ENCODE measurements at regions not wholly inside any gene's neighbourhood (a gene's known extent, or its start where the extent isn't known, plus 50 kb on each side); places are given as distances from the start of the nearest gene placed in this dataset.

DNA sequence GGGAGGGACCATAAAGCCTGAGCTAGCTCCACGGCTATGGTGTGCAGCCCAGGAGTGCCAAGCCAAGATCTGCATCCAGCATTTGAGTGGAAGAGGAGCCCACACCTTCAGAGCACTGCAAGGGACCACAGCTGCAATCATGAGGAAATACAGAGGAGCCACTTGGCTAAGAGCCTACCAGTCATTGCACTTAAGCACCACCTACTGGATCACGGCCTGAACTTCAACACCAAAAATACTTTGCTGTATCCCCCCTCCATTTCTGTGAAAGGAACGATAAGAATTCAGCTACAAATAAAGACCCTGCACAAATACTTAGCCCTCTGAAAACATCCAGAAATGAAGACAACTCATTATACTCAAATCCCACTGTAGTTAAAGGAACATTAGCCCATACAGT is 545.3 kb downstream of the TSN start:
- TF ChIP-seq, protein P1, sequence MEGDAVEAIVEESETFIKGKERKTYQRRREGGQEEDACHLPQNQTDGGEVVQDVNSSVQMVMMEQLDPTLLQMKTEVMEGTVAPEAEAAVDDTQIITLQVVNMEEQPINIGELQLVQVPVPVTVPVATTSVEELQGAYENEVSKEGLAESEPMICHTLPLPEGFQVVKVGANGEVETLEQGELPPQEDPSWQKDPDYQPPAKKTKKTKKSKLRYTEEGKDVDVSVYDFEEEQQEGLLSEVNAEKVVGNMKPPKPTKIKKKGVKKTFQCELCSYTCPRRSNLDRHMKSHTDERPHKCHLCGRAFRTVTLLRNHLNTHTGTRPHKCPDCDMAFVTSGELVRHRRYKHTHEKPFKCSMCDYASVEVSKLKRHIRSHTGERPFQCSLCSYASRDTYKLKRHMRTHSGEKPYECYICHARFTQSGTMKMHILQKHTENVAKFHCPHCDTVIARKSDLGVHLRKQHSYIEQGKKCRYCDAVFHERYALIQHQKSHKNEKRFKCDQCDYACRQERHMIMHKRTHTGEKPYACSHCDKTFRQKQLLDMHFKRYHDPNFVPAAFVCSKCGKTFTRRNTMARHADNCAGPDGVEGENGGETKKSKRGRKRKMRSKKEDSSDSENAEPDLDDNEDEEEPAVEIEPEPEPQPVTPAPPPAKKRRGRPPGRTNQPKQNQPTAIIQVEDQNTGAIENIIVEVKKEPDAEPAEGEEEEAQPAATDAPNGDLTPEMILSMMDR (IDR thresholded peaks at IDR 0.05), result no peak
- TF ChIP-seq EZH2 (IDR thresholded peaks at IDR 0.05; ENCODE audit: borderline replicate concordance, insufficient read depth, low read depth, low read length, poor library complexity, severe bottlenecking), result no peak
